GM12874 (cell line): ENCODE measurements at regions not wholly inside any gene's neighbourhood (a gene's known extent, or its start where the extent isn't known, plus 50 kb on each side); places are given as distances from the start of the nearest gene placed in this dataset.
A peak's percentile ranks its signal among the peaks of the same experiment; 100 is the strongest.

ENCODE experiments used
- CTCF ChIP-seq: IDR thresholded peaks from 2 replicates; pipeline ENCODE4 v1.5.1; 2011; ENCODE audit warnings: low read depth, mild to moderate bottlenecking, control low read depth, low read length, moderate library complexity; ENCODE audit not compliant: insufficient read depth

DNA sequence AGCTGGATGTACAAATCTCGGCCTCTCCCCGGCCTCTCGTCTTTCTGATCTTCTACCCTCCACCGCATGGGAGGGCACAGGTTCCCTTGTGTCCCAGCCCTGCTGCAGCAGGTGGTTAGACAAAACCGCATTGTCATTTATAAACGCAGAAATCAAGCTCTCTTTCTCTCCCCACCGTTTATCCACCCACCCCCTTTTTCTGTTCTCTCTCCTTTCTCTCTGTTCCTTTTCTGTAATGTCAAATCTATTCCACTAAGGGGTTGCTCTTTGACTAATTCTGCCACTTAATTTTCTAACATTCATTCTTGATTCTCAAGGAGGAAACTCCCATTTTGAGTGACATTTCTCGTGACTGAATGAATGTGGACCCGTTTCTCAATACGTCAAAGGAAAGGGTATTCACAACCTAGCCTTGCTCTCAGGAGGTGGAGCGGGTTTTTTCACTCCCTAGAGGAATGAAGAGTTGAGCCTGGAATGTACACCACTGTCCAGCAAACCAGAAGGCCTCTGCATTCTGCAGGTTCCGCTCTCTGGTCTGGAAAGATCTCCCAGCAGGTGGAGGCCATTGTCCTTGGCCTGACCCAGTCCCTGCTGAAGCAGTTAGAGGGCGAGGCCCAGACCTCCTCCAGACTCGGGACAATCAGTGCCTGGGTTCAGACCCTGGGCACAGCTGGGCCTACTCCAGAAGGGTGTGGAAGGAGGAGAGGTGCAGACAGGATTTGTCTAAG is 70.9 kb upstream of the ENPP6 start:
- TF ChIP-seq CTCF, result no peak

GRCh38 chr4:184287697-184288255 is 70.1 kb upstream of the ENPP6 start:
- TF ChIP-seq CTCF, result no peak

DNA sequence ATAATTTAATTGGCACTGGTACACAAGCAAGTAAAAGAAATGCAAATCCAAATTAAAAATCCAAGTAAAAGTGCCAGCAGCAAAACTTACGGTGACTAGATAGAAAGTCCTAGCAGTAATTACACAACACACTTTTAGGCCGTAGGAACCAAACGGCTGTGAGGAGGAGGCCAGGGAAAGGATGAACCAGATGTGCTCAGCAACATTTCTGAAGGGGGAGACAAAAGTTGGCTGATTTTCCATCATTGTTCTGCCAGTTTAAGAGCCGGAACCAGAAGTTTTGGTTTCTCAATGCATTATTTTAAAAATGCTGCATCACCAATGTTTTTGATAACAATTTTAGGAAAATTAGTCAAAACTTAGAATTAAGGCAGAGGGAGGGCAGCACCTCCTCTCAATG is 68.7 kb upstream of the ENPP6 start:
- TF ChIP-seq CTCF, result no peak

DNA sequence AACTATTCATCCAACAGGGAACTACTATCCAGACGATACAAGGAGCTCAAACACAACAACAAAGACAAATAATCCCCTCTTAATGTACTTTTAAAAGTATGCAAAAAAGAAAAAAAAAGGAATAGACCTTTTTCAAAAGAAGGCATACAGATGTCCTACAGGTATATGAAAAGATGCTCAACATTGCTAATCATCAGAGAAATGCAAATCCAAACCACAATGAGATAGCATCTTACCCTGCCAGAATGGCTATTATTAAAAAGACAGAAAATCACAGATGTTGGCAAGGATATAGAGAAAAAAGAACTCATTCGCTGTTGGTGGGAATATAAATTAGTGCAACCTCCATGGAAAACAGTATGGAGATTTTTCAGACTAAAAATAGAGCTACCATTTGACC is 67.1 kb upstream of the ENPP6 start:
- no peak for TF ChIP-seq CTCF

GRCh38 chr4:184284336-184284690 is 66.6 kb upstream of the ENPP6 start:
- no peak for TF ChIP-seq CTCF

DNA sequence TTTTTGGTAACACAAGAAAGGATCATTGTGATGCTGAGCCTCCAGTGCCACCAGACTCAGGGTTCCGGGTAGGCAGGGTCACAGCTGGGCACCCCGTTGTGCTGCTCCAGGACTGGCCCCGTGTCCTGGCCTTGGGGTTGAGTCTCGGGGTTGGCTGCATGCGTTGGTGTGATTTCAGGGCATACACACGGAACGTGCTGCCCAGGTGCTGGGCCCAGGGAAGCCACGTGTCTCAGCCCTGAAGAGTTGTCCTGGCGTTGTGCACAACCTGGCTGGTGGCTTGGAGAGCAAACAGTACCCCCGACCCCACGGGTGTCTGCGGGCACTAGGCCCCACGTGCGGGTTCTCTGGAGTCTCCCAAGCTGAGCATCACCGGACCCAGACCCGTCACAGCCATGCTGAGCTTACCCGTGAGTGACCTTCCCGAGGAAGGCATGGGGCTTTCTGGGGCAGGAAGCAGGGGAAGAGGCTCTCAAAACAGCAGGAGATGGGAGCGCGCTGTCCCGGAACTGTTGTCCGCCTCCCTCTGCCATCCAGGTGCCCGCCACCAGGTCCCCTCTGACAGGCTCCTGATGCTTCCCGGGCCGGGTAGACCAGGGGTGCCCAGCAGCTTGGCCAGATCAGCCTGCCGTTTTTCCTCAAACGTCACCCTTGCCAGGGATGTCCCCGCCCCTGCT is 66.1 kb upstream of the ENPP6 start:
- TF ChIP-seq CTCF, result no peak

DNA sequence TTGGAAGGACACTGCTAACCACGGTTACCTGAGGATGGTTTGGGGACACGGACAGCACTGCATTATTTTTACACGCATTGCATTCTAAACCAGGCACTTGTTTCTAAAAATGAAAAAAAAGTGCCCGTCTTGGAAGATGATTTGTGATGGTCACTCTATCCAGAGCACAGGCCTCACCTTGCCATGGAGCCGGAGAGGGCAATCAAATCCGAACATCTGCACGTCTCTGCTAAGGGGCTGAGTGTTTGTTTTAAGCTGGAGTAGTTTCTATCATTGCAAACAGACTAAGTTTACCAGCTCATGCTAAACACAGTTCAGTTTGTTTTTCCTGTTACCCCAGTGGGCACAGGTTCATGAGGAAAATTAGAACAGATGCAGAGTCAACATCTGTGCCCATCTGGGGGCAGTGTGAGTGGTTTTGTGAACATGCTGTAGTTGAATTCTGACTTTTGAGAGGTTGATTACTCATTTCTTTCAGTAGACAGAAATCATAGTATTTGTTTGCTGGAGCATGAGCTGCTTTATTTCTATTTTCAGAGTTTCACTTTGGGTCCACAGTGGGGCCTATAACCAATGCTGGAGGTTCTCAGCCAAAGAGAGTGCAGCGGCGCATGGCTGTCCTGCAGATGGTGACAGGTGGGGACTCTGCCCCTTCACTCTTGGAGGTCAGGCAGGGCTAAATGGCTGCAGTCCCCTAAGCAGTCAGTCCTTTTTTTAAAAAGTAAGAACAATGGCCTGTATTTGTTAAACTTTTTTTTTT is 65.4 kb upstream of the ENPP6 start:
- TF ChIP-seq CTCF, result 0 out of 2 replicates have a peak, but pooled peaks have one; percentile 12
